GM21529 (cell line): ENCODE measurements at regions not wholly inside any gene's neighbourhood (a gene's known extent, or its start where the extent isn't known, plus 50 kb on each side); places are given as distances from the start of the nearest gene placed in this dataset.
"Not testable (repeated sequence)": the region's sequence is repeated elsewhere in the genome, so short reads cannot be mapped to it uniquely, and the experiment has no call there.

Experiments used
- ATAC-seq: cut with Tn5 transposase; IDR thresholded peaks from one replicate; pipeline ENCODE4 v1.9.1; 2021; ENCODE audit not compliant: unreplicated experiment

DNA sequence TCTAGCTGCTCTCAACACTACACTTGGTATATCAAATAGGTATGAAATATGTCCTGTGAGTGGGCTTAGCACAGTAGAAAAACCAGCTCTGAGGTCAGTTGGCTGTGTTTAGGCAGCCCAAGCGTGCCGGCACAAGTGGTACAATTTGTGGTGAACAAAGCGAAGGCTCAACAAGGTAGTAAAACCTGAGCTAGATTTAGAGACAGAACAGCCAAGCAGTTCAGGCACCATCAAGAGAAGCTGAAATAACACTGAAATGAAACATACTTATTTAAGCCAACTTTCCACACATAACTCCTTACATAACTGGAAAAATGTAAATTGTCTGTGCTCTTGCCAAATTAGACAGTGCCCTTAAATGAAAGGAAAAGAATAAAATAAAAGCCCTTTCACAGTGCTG is 596.8 kb upstream of the FBXO33 start:
- ATAC-seq = no peak

DNA sequence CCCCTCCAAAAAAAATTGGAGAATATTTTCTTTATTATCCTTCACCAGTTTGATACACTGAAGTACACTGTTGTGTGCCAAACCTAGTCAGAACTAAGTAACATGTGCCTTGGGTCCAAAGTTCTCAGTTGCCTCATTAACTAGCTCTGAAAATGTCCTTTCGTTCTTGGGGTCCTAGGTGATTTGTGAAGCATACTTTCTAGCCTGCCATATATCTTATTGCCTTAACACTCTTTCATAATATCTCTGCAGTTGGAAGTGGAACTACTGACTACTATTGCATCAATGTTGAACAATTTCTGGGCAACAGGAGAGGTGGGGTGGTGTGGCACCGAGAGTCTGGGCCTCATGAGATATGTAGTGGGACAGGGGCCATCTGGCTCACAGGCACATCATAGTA is 592.9 kb upstream of the FBXO33 start:
- no peak for ATAC-seq

DNA sequence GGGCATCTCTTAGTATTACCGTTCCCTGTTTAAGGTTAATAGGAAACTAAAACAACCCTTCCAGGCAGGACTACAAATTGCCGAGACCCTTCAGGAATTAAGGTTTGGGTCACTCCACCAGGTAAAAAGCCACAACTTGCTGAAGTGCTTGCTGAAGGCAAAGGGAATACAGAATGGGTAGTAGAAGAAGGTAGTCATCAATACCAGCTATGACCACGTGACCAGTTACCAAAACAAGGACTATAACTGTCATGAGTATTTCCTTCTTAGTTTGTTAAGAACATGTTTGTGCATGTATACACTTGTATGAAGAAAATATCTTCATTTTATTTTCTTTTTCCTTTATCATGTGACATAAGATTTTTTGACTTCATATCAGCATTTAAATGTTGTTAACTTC is 578.7 kb upstream of the FBXO33 start:
- no peak for ATAC-seq

DNA sequence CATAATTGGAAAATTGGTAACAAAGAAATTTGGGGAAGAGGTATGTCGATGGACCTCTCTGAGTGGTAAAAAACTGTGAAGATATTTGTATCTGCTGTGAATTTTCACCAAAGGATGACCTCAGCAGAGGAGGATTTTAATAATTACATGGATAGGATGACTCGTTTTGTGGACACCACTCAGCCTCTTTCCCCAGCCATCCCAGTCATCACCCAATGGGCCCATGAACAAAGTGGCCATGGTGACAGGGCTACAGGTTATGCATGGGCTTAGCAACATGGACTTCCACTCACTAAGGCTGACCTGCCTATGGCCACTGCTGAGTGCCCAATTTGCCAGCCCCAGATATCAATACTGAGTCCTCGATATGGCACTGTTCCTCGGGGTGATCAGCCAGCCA is 577.5 kb upstream of the FBXO33 start:
- no peak for ATAC-seq

DNA sequence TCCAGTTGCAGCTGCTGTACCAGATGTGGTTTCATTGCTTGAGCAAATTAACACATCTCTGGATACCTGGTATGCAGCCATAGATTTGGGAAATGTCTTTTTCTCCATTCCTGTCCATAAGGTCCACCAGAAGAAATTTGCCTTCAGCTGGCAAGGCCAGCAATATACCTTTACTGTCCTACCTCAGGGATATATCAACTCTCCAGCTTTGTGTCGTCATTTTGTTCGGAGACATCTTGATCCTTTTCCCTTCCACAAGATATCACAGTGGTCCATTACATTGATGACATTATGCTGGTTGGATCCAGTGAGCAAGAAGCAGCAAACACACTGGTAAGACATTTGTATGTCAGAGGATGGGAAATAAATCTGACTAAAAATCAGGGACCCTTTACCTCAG is 576.1 kb upstream of the FBXO33 start:
- not testable (repeated sequence) for ATAC-seq

DNA sequence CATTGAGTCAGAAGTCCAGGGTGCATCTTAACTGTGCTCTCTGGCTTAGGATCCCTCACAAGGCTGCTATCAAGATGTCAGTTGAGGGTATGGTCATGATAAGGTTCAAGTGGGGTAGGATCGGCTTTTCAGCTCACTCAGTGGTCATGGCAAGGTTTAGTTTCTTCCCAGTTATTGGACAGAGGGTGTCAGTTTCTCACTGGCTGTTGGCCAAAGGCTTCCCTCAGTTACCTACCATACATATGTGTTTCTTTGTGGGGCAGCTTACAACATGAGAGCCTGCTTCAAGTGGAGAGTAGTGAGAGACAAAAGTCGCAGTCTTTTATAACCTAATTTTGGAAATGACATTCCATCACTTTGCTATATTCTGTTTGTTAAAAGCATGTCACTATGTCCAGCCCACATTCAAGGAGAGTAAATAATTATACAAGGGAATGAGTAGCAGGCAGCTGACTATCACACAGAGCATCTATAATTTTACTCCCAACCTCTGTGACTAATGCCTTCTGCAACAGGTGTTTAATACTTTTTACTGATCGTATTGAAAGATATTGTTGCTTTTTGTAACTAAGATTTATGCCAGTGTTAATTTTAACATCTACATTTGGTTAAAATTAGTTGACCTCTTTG is 572.8 kb upstream of the FBXO33 start:
- ATAC-seq = no peak

DNA sequence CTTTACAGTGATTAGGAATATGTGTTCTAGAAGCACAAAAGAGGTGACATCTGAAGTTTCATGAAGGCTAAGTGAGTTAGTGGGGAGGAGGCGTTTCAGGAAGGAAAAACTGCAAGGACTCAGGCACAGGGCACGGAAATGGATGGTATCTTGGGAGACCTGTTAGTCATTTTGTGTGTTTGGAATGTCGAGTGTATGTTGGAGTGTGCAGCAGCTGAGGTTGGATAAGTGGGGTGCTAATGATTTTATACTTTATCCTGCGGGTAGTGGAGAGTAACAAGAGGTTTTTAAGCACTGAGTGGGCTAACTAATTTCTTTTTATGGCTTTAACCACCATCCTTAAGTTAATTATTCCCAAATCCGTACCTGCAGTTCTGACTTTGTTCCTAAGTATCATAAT is 571.5 kb upstream of the FBXO33 start:
- ATAC-seq = no peak

DNA sequence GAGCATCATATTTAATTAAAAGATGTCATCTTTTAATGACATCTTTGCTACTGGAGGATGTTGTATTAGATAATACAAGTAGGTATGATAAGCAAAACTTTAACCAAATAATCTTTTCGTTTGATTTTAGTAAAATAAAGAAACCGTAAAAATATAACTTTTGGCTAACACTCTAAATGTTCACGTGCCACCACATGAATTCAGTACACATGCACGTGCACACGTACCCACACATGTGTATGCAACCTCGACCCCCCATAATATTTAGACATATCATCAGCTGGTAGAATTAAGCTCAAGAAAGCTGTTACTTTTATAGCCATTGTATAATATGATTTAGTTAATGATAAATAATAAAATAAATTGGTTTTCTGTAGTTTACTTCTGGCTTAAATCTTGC is 566.6 kb upstream of the FBXO33 start:
- ATAC-seq = no peak

DNA sequence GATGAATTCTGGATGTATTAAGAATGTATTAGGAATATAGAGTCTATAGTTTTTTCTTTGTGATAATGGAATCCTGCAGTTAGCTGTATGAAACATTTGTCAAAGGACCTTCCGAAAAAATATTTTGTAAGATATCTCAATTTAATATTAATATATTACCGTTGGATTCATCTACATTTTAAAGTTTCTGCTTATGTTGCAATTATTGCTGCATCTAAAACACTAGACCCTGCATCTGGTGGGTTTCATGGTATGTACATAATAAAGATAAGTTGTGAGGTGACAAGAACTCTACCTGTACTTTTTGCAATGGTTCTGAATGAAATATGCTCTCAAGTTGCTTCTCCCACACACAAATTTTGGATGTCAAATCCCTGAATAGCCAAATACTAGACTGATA is 565.9 kb upstream of the FBXO33 start:
- ATAC-seq = no peak

DNA sequence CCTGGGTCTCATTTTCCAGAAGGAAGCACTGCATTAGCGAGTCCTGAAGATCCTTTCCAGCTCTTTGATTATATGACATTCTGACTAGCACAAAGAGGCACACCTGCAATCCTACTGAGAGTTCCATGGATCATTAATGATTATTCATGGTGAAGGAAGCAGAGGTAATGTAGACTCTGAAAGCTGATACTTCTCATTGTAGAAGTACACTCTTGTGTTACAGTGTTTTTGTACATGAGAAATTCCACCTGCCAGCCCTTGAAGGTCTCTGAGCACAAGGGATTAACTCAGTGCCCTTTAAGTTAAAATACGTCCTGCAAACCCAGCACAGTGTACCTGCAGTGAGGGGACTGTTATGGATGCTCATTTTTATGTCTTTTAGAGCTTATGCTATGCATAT is 558.8 kb upstream of the FBXO33 start:
- ATAC-seq = no peak

DNA sequence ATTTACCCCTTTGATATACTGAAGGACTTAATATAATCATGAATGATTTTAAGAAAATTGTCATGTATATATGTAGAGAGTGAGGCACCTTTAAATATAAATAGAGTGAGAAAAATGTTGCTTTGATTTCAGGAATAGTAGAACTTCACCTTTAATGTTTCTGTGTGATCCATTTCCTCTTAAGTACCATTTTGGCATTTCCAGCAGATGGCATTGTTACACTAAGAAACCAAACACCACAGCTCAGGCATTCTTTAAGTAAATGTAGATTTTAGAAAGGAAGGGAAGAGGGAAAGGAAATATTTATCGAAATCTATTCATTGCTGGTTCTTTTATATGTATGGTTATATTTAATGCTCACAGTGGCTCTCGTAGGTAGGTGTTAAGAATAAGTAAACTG is 556.7 kb upstream of the FBXO33 start:
- ATAC-seq = no peak

DNA sequence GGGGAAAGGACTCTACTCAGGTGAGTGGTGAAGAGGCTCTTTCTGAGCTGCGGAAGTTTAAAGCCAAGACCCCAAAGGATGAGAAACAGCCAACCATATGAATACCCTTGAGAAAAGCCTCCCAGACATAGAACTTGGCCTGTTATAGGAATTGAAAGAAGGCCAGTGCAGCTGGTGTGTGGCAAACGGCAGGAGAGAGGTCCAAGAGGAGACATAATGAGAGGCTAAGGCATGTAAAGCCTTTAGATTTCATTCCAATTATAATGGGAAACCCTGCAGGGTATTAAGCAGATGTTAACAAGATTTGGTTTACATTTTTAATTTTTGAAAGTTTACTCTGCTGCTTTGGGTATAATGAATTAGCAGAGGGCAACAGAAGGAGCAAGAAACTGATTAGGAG is 552.1 kb upstream of the FBXO33 start:
- ATAC-seq = no peak

DNA sequence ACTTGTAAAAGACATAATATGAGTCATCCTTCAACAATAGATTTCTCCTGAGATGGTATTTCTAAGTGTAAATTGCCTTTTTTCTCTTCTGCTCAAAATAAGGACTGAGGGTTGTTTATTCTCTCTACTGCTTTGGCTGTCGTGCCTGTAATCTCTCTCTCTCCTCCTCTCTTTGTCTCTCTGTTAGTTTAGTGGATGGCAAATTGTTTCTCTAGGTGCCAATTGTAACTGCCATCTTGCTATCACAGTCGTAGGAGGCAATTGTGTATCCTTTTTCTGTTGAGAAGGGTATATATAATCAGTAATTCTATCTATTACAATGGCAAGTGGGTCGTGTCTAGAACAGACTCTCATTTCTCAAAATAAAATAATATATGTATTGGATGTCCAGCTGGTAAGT is 545.0 kb upstream of the FBXO33 start:
- no peak for ATAC-seq

DNA sequence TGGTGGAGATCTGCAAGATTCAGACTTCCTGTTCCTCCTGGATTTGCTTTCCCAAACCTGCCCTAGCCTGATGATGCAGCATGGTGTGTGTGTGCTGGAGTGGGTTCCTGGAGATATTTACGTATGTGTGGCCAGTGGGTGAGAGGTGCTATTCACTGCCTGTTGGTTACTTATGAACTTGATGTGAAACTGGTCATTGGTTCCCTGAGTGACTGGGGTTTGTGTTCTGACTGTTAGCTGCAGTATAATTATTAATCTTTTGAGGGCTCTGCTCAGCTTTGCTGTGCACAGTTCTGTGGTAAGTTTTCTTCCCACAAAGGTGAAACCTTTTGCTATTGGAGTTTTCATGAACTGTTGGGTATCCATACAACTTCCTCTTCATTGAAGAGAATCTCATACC is 541.8 kb upstream of the FBXO33 start:
- ATAC-seq = peak; percentile 95

DNA sequence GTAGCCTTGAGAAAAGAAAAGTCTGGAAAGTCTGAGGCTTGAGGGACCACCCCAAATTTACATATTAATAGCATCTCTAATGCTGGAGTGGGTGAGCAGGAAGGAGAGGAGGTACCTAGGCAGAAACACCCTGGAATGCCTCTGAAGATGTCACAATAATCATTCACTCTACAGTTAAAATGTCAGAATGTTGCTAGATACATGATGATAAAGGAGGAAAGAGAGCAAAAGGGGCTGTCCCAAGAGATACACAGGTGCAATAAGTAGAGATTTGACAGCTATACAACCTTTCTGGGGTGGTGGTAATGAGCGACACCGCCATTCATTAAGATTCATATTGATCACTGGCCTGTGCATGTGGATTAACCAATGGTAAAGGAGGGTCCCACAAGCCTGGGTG is 540.5 kb upstream of the FBXO33 start:
- no peak for ATAC-seq

DNA sequence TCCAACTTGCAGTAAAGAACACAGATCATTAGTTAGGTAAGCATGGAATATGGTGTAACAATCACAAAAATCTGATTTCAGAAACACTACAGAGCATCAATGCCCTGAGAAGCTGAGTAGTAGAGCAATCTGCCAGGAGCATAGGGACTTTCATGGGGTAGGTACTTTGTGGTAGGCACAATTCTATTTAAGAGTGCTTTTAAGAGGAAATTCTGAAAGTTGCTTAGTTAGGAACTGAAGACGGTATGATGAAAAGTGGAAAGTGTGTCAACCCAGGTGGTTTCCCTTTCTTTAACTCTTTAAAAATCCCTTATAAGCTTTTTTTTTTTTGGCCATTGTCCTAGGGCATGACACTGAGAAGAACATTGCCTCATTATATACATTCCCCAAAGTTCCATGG is 535.7 kb upstream of the FBXO33 start:
- no peak for ATAC-seq

DNA sequence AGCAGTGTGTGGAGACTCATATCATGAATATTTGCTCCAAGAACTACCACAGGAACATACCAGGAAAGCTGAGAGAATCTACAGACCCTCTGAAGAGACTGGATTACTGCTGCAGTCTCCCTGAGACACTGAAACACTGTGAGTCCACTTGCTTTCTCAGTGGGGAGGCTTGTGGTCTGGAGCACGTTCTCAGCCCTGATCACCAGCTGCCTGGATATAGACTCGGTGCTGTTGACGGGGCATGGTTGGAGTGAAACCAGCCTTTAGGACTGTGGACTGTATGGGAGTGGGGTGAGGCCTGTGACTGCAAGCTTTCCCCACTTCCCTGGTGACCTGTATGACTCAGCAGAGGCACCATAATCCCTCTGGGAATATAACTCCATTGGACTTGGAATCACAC is 525.8 kb upstream of the FBXO33 start:
- no peak for ATAC-seq

DNA sequence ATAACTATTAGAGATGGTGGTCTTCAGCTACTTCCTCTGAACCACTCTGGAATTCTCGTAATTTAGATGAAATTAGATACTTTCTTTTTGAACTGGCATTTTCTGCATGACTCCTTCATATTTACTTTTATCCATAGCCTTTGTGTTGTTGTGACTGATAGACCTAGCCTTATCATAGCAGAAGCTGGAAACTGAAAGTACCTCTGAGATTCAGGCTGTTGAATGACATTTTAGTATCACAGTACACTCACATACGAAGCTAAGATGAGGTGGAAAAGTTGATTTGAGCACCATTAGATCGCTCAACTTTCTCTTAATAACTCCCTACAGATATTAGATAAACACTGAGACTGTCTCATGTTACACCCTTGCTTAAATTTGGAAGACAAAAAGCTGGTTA is 525.1 kb upstream of the FBXO33 start:
- ATAC-seq = peak; percentile 53

DNA sequence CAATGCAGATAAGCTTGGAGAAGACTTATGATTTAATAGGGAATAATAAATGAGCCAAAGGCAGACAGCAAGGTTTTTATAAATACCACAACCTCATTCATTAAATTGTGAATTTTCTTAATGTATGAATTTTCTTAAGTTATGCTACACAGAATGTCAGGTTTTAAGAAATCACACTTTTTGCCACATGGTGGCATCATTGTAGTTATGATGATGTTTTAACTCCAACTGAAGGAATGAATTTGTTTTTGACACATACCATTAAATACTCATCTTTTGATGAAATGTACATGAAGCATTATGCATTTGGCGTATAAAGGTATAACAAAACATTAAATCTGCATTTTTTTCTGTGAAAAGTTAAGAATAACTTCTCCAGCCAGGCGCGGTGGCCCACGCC is 524.1 kb upstream of the FBXO33 start:
- no peak for ATAC-seq

DNA sequence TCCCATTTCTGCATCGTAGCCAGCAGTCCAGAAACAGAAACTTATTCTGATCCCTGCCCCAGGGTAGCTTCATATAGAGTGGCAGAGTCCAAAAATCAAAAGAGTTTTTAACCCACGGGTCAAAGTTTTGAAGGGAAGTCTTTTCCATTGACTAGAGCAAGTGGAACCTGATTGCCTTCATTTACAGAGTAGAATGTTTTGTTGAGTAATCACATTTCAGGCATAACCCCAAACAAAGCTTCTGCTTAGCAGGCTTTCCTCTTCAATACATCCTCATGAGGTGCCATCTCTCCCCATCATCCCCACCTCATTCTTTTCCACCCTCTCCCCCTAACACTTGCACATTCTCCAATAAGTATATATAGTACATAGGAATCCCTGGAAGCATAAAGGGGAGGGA is 516.0 kb upstream of the FBXO33 start:
- ATAC-seq = no peak

DNA sequence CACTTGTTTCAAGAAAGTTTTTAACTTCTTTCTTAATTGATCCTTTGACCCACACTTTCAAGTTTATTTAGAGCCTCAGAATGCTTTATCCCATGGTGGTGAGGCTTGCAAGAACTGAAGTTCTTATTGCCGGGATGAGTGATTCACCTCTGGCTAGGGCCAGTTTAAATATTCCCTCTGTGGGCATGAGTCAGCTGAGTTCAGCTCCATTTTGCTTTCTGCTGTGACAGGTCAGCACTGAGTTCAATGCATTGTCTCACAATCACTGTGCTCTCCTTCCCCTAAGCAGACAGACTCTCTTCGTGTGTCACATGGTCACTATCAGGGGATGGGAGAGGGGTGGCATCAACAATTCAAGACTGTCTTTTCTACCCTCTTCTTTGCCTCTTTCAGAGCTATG is 514.6 kb upstream of the FBXO33 start:
- ATAC-seq = no peak

DNA sequence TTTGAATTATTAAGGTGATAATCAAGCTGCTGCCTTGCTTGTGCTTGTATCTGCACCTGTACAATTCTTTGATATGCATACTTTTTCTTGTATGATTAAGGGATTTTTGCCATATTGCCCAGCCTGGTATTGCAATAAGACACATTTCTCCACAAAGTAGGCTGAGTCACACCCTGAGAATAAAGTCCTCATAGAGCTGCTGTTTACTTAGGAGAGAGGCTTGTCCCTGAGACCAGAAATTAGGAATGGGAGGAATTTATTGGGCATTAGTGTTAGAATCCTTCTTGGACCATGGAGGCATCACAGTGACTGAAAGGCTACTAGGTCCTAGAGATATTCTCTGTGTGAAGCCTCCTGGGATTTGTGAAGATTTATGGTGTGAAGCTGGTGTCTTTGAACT is 506.8 kb upstream of the FBXO33 start:
- ATAC-seq = no peak

DNA sequence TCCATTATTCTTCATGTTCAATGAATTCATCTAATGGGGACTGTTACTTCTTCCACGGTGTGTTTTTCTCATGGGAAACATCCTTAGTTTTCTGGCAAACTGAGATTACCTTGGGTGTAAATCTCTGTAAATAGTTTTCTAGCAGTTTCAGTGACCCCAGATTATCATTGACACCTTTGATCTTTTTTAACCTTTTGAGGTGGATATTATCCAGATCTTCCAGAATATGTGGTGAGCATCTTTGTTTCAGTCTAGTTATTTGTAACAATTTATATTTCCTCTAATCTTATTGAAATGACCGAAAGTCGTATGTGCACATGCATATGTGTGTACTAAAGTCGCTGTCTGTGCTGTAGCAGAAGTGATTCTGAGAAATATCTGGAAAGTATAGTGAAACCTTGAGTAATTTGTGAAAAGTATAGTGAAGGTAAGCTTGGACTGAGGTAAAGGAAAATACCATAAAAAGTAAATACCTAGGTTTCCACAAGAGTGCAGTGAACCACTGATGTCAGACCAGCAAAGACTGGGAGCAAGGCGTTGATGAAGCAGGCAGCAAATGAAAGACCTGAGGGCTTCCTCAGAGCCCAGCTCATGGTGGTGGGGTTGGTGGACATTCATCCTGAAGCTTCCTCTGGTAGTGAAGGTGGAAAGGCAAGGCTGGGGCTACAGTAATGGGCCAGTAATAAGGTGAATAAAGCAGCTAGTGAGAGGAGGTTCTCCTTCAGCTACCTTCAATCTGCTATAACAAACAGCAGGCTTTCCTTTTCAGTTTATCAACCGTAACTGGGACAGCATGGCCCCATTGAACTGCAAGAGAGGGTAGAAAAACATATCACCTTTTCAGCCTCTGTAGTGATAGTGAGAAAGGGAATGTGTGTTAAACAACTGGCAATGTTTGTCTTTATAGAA is 480.2 kb upstream of the FBXO33 start:
- ATAC-seq = peak; percentile 78
